CD4-positive, alpha-beta T cell treated with Interleukin-1 beta for 1 hour (primary cell): ENCODE measurements at regions not wholly inside any gene's neighbourhood (a gene's known extent, or its start where the extent isn't known, plus 50 kb on each side); places are given as distances from the start of the nearest gene placed in this dataset.
"Not testable (repeated sequence)": the region's sequence is repeated elsewhere in the genome, so short reads cannot be mapped to it uniquely, and the experiment has no call there.

ENCODE experiments used
- DNase-seq, 2 donors: peaks; one replicate each; pipeline ENCODE4 v3.0.0-alpha.2; 2020 to 2022

DNA sequence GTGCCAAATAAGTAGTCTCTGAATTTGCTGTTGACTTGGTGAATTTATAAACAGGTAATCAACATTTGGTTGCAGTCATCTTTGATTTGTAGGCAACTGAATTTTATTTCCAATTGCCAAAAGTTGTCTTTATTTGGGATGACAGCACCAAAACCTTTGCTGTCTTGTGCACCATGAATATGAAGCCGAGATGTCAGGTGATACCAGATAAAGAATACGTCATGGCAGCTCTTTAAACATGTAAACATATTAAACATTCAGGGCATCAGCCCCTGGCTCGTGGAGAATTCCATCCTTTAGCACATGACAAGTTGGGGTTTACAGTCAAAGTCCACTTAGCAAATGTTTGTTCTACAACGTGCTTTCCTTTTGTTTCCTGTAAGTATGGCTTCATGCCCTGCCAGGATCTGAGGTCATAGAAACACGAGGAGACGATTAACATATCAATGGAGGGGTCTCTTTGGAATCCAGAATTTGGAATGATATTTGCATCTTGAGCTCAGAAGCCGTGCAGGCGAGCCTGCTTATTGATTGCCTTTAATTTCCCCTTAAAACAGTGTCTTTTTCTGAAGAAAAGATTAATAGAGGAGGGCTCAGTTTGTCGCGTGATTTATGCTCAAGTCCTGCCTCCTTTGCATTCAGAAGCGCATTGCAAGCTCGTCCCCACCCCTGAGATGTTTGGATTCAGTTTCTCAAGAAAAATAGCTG is 170.2 kb upstream of the ZNF217 start:
- no peak for DNase-seq

DNA sequence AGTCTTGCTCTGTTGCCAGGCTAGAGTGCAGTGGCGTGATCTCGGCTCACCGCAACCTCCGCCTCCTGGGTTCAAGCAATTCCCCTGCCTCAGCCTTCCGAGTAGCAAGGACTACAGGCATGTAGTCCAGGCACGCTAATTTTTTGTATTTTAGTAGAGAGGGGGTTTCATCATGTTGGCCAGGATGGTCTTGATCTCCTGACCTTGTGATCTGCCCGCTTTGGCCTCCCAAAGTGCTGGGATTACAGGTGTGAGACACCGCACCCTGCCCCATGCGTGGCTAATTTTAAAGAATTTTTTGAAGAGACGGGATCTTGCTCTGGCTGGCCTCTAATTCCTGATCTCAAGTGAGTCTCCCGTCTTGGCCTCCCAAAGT is 168.8 kb upstream of the ZNF217 start:
- DNase-seq: not testable (repeated sequence)

DNA sequence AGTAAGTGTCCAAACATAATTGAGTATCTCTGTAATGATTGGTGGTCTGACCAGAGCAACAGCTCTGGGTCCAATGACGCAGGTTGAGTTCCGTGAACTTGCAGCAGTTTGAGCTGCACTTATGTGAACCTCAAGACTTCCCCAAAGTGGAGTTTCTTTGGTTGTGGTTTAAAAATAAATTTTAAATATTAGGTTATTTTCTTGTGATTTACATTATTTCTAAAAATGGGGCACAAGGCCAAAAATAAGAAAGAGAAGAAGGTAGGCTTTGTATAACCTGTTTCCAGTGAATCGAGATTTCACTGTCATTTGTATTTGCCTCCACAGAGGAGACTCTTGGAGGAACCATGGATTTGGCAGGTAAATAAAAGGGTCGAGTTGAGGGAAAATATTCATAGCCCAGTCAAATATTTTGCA is 166.4 kb upstream of the ZNF217 start:
- peak in 1 of 2 donors; percentile 45 for DNase-seq

DNA sequence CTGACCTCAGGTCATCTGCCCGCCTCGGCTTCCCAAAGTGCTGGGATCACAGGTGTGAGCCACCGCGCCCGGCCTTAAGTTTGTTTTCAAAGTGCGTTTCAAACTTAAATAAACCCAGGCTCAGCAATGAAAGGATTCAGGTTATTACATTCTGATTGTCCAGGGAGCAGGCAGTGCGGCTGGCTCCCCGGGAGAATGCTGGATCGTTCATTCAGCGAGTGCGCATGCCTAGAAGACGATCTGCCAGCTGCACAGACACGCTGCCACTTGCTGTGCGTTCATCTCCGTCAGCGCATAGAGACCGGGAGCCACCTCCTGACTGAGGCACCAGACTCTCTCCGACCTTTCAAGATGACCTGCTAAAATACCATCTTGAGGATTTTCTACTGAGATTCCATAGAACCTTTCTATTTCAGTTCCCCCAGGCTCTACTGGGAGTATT is 163.9 kb upstream of the ZNF217 start:
- DNase-seq: no peak

DNA sequence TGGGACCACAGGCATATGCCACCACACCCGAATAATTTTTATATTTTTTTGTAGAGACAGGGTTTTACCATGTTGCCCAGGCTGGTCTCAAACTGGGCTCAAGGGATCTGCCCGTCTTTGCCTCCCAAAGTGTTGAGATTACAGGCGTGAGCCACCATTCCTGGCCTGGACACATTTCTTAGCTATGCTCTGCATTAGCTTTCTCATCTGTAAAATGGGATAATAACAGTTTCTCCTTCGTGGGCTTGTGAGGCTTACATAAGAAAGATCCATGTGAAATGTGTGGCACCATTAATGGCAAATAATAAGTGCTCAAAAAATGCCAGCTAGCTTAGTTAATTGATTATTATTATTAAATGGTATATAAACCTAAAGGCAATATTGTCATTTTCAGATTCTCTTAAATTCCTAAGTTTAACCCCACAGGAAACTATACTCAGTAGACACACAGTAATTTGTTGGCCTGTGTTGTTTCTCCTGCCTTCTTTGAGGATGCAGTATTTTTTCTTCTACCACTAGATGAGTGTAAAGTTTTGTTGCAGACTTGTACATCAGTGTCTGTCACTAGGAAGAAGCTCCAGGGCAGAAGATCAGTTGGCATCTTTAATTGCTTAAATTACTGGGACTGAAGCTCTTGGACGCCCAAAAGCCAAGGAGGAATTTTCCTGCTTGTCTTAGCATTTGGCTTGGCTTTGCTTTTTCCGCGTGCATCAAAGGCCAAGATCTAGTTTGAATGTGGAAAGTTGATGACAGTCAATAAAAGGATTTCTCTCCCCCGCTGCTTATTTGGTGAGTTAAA is 162.3 kb upstream of the ZNF217 start:
- no peak for DNase-seq

DNA sequence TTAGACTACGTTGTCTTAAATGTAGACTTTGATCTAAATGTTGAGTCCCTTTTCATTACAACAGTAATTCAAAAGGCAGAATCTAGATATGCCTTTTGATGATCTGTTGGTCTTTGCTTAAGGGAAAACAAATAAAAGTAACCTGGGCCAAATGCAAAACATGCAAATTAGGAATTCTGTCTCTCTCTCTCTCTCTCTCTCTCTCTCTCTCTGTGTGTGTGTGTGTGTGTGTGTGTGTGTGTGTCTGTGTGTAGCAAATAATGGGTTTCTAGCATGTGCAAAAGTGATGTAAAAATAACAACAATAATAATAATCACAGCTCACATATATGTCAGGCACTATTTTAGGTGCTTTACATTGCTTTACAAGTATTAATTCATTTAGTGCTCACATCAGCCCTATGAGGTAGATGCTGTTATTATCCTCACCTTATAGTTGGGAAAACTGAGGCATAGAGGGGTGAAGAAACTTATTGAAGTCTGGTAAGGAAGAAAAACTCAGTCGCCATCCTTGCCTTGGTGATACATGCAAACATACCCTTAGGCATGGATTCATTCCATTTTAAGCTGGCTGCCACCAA is 160.3 kb upstream of the ZNF217 start:
- DNase-seq: no peak

DNA sequence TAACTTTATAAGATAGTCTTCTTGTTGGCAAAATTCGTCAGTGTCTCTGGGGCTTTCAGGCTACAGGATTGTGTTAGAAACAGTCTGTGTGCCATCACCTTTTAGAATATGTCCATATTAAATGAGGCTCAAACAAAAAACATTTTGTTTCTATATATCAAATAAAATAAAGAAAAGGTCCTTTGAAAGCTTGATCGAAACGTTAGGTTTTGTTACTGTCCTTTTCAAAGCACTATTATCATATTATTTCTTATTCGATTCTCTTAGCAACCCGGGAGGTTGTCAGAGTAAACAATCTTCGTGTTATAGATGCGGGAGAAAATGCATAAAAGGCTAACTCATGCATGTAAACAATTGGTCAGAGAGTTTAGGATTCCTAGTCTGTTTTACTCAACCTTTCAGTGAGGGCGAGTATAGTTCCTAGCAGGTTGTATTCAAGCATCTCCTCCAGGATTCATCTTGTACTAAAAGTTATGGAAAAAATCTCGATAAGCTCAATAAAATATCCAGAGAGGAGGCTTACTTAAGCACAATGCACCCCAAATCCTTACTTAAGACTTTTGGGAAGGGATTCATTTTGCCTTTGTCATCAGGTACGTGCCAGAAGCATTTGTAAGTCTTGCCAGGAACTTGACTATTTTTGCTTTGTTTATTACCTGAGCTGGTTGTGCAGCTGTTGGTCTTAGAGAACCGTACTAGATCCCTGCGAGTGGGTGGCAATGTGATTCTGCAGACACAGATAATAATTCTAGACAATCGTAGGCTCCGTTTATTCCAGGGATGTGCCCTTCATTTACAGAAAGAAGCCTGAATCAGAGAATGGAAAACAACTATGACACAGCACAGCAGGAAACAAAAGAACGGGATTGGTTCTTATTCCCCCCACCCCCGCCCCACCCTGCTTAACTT is 159.6 kb upstream of the ZNF217 start:
- DNase-seq: no peak

DNA sequence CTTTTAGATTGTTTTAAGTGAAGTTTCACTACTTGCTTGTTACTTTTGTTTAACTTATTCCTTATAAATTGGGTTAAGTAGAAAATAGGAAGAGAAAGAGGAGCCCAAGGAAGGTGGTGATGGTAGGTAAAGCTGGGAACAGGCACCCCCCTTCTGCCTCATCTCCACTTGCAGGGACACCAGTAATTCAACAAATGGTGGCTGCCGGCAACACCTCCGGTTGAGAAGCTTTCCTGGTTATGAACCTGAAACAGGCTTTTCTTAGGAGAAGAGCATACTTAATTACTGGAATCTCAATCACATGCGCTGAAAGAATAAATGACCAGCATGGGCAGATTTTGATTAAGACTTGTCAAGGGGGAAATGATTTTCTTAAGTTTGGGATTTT is 158.9 kb upstream of the ZNF217 start:
- DNase-seq: no peak

DNA sequence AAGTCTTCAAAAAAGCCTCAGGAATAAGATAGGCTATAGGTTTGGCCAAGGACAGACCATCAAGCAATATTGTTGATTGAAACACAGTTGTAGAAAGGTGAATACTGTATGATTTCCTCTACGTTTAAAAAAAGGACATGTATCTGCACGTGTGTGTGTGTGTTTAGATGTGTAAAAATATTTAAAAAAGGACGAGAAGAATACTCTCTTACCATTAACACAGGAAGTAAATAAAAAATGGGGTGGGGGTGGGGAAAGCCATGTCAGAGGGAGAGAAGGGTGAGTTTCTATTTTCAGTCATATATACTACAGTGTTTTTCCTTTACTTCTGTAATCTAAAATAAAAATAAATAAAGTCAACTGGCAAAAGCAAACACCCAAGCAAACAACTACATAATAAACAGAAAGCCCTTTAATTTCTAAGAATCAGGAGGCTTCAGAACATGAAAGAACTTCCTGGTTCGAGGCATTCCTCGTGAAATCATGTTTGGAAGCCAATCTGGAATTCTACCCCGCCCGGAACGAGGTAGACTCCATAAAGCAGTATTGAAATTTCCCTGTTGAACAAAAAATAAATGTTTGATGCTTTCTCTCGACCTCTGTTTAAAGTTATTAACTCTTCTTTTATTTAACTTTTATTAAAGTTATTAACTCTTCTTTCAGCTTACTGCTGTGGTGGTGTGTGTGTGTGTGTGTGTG is 158.1 kb upstream of the ZNF217 start:
- DNase-seq: no peak

DNA sequence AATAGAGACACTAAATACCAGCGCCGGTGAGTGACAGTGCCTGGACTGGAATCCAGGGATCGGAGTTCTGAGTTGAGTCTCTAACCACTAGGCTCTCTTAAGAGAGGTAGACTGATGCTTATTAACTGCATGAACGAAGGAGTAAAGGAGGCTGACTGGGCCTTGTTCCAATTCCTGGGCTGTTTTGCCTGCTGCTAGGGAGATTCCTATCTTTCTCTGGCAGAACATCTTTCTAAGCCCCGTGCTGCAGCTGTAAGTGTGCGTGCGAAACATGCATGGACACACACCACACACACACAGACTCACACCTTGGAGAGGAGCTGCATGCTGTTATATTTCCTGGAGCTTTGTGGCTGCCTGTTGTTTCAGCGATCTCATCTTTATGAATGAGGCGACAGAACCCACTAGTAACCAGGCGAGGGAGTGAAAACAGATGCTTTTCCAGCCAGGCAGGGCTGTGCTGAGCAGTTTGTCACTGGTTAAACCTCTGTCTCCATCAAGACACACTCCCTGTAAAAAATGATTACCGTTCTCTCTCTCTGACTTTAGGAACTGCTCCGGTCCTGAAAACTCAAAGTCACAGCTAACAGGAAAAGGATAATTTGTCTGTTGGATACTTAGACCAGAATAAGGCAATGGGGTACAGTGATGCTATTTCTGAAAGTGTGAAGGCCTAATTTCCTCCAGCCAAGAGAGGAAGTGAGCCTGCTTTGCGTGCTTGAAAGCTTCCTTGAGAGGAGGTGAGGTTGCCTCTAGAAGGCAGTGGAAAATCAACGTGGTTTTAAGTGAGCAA is 157.4 kb upstream of the ZNF217 start:
- peak; percentile 35 to 43 for DNase-seq

DNA sequence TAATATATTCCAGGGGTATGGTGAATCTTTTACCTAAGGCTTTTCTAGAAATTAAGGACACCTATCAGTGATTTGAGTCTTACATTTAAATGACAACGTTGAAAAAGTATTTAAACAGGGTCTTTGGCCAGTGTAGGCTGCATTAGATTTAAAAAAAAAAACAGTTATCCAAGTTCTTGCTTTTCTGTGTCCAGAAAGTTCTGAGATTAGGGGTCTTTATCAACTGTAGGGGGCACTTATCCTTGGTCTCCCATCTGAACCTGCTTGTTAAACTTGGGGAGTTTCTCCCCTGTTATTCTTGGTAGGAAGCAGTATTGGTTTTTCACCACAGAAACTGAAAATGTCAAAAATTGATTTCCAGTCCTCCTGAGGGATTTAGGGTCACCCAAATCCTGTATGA is 155.9 kb upstream of the ZNF217 start:
- DNase-seq: no peak

DNA sequence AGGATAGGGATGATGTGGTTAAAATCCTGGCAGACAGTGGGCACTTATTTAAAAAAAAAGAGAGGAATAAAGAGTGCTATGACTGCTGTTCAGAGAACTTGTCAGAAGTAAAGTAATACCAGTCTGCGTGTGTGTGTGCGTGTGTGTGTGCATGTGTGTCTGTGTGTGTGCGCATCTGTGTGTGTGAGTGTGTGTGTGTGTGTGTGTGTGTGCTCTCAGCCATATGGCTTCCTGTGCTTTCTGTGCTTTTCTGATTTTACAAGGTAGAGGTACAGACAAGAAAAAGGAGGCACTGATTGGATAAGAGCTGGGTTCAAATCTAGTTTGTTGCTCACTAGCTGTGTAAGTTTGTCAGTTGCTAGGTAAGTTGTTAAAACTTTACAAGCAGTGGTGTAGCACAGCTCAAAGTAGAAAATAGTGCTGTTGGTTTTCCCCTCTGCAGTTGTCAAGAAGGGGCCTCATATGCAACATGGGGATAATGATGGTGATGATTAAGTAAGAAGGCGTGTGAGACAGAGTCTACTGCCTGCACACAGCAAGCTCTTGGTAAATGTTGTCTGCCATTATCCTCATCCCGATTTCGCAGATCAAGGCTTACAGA is 155.3 kb upstream of the ZNF217 start:
- peak in 1 of 2 donors; percentile 27 for DNase-seq

DNA sequence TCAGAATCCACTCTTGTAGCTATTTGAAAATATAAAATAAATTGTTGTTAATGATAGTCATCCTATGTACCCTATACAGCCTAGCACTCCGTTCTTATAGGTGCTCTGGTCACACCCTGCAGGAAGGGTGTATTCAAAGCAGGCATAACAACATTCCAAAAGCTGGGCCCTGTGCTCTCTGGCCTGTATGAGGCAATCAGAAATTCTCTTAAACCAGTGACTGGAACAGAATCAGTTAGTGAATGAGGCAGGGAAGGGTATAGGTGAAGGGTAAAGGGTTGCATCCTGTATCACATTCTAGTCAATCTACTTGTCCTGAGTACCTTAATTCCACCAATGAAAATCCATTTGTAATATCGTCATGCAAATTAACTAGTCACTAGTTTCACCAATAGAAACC is 154.5 kb upstream of the ZNF217 start:
- no peak for DNase-seq

DNA sequence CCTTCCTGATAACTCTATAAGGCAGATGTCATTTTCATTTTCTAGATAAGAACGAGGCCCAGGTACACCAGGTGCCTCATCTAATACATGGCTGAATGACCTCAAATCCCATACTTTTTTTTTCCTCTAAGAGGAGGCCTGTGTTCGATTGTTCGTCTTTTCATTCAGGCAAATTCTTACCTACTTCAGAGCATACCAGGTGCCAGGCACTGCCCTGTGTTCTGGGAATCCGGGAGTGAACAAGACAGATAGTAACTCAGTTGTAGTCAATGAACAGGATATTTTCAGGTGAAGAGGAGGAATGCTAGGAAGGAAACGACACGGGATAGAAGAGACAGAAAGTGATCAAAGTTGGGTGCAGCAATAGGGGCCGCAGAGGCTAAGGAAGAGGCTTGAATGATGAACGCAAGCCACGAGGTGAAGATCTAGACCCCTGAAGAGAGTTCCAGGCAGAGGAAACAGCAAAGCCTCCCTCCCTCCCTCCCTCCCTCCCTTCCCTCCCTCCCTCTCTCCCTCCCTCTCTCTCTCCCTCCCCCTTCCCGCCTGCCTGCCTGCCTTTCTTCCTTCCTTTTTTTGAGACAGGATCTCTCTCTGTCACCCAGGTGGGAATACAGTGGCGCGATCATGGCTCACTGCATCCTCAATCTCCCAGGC is 150.1 kb upstream of the ZNF217 start:
- DNase-seq: no peak

DNA sequence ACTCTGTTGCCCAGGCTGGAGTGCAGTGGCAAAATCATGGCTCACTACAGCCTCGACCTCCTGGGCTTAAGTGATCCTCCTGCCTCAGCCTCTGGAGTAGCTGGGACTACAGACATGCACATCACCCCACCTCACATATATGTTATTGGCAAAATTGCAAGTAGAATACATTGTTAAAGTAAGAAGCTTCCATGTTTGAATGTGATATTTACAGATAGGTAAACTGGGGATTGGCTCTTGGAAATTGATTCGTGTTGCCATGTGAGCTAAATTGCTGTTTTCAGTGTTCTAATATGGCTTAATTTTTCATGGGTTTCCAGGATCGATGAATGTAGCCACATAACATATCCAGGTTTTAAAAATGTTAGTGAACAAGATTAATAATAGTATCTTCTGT is 149.0 kb upstream of the ZNF217 start:
- DNase-seq: no peak

DNA sequence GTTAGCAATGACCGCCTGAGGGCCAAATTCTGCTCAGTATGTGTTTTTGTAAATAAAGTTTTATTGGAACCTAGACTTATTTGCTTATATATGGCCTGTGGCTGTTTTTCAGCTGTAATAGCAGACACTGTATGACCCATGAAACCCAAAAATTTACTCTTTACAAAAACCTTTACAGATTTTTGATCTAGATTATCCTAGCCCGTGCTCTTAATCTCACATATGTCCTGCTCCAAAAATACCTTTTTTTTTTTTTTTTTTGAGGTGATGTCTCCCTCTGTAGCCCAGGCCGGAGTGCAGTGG is 148.0 kb upstream of the ZNF217 start:
- no peak for DNase-seq

DNA sequence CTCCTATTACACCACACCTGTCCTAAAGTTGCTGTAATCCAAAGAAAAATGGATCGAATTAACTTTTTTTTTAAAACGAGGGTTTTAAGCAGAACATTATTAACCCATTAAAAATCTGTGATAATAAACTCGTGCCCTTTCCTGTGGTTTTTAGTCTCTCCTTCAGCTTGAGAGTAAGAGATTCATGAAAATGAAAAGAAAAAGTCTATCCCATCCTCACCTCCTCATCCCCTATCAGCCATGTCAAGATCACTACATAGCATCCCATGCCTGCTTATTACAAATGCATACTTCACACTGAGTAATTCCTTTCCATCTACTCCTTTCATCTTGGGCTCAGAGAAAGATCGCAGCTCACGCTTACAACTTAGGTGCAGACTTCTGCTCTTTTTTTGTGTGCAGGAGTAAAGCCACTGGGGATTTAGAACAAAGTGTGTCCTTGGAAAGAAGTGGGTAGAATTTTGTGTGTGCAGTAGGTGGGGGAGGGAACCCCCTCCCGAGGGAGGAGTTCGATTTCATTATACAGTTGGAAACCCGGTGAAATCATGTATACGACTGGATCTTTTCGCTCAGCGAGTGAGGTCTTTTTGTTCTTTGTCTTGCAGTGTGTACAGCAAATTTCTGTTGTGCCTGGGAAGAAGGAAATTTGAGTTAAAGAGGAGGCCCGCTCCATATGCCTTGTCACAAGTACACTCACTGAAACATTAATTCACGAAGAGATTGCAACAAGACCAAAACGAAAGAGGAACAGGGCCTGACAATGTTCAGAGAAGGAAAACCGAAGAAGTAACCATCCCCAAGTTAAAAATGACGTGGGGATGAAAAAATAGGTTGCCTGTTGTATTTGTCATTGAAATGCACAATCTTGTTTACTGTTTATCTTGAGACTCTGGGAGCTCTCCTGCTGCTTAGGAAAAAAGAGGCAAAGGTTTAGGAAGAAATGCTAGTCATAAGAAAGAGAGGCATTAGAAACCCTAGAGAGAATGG is 146.5 kb upstream of the ZNF217 start:
- DNase-seq: no peak

DNA sequence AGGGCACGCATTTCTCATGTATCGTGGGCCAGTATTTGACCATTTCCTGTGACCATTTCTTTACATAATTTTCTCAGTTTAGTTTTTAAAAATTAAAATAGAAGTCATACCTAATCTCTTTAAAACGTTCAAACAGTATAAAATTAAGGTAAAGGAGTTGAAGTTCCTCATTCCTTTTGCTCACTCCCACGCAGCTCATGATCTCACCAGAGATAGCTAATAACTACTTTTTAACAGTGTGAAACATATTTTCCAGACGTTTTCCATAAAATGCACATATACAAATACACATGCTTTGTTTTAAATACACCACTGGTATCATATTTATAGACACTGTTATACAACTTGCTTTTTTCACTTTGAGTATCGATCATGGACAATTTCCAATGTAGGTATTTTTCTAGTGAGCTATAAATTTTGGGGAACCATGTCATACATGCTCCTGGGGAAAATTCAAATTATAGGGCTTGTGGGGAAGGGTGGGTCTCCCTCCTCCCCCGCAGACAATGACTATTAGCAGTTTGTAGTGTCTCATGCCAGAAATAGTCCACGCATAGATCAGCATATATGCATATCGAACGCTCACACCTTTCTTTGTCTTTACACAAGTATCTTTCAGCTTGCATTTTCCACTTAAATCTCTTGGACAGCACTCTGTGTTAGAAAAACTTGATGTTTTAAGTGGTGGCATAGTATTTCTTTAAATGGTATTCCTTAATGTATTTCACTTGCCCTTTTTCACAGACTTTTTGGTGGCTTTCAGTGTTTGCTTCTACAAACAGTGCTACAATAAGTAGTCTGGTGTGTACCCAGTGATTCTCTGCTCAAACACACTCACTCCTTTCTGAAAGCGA is 145.5 kb upstream of the ZNF217 start:
- no peak for DNase-seq
